Nephron (organoid): ENCODE measurements at regions not wholly inside any gene's neighbourhood (a gene's known extent, or its start where the extent isn't known, plus 50 kb on each side); places are given as distances from the start of the nearest gene placed in this dataset.

Source experiments
- H3K27ac Mint-ChIP-seq, 3 experiments: 2 replicates each; pipeline ENCODE4 v1.8.0; 2020; ENCODE audit warnings: mixed read lengths in 3 of 3, mild to moderate bottlenecking in 2 of 3, moderate library complexity in 1 of 3
- H3K27me3 Mint-ChIP-seq: 2 replicates; pipeline ENCODE4 v1.8.0; 2021; ENCODE audit warnings: low read depth, mild to moderate bottlenecking, moderate library complexity, mixed read lengths
- H3K36me3 Mint-ChIP-seq: 2 replicates; pipeline ENCODE4 v1.8.0; 2020; ENCODE audit warnings: low read depth, mixed read lengths
- H3K4me1 Mint-ChIP-seq: 2 replicates; pipeline ENCODE4 v1.8.0; 2020; ENCODE audit warnings: mixed read lengths
- H3K4me3 Mint-ChIP-seq, 3 experiments: 2 replicates each; pipeline ENCODE4 v1.8.0; 2020; ENCODE audit warnings: mild to moderate bottlenecking in 3 of 3, mixed read lengths in 3 of 3, moderate library complexity in 2 of 3
- H3K9me3 Mint-ChIP-seq: 2 replicates; pipeline ENCODE4 v1.8.0; 2020; ENCODE audit warnings: mixed read lengths
- CTCF ChIP-seq, 3 experiments: fragments of 200-600 bp; sonication (generic); IDR thresholded peaks; one replicate each; pipeline ENCODE4 v1.5.0; 2021; ENCODE audit warnings: antibody characterized with exemption in 3 of 3; ENCODE audit not compliant: unreplicated experiment in 3 of 3

GRCh38 chr21:26691416-26691815, 118.3 kb upstream of the CYYR1 start:
- no peak for TF ChIP-seq CTCF (IDR thresholded peaks at IDR 0.05; ENCODE audit: unreplicated experiment in 3 of 3)
- Mint-ChIP-seq H3K27me3 (no peaks in the 10 kb centered on the region), H3K36me3 (no peaks in the 10 kb centered on the region), H3K9me3 (no peaks in the 10 kb centered on the region), H3K4me3 (no peak overlapping the region), H3K4me1 (no peaks in the 10 kb centered on the region), H3K27ac (no peak overlapping the region)

DNA sequence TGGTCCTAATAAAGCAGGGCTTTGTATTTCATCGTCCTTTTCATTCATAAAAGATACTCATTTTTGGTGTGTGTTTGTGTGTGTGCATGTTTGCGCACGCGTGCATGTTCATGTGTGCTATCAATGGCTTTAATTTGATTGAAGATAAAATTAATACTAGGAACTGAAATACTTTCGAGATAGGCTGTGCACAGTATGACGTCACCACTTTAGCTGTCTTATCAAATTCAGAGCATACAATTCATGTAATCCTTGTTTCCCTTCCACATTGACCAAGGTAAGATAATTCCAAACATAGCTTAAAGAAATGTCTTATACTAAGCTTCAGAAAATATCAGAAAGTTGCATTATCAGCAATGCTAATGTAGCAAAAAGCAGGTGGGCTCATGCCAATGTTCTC, 113.6 kb upstream of the CYYR1 start:
- Mint-ChIP-seq H3K36me3 (no peaks in the 10 kb centered on the region), H3K27me3 (no peaks in the 10 kb centered on the region), H3K4me1 (no peaks in the 10 kb centered on the region), H3K27ac (no peak overlapping the region), H3K9me3 (no peaks in the 10 kb centered on the region), H3K4me3 (no peak overlapping the region)
- TF ChIP-seq CTCF (IDR thresholded peaks at IDR 0.05; ENCODE audit: unreplicated experiment in 3 of 3) = no peak

- H3K4me1 Mint-ChIP-seq = no peaks in the 10 kb centered on the region
- no peak overlapping the region for H3K27ac Mint-ChIP-seq
- no peak overlapping the region for H3K4me3 Mint-ChIP-seq
- no peaks in the 10 kb centered on the region for H3K36me3 Mint-ChIP-seq
- no peaks in the 10 kb centered on the region for H3K27me3 Mint-ChIP-seq
- H3K9me3 Mint-ChIP-seq = no peaks in the 10 kb centered on the region
- no peak for TF ChIP-seq CTCF (IDR thresholded peaks at IDR 0.05; ENCODE audit: unreplicated experiment in 3 of 3)
Observed at GRCh38 chr21:26686278-26686677, 113.2 kb upstream of the CYYR1 start.

GRCh38 chr21:26684889-26685288, 111.8 kb upstream of the CYYR1 start:
- H3K4me3 Mint-ChIP-seq = no peak overlapping the region

GRCh38 chr21:26683996-26684395, 110.9 kb upstream of the CYYR1 start:
- Mint-ChIP-seq H3K4me3 (no peak overlapping the region), H3K9me3 (no peaks in the 10 kb centered on the region), H3K4me1 (no peaks in the 10 kb centered on the region), H3K27me3 (no peaks in the 10 kb centered on the region), H3K27ac (no peak overlapping the region), H3K36me3 (no peaks in the 10 kb centered on the region)
- TF ChIP-seq CTCF (IDR thresholded peaks at IDR 0.05; ENCODE audit: unreplicated experiment in 3 of 3) = no peak

More at GRCh38 chr21:26684889-26685288, 111.8 kb upstream of the CYYR1 start:
- no peaks in the 10 kb centered on the region for H3K27me3 Mint-ChIP-seq
- no peaks in the 10 kb centered on the region for H3K9me3 Mint-ChIP-seq
- no peak for TF ChIP-seq CTCF (IDR thresholded peaks at IDR 0.05; ENCODE audit: unreplicated experiment in 3 of 3)
- no peaks in the 10 kb centered on the region for H3K36me3 Mint-ChIP-seq
- no peak overlapping the region for H3K27ac Mint-ChIP-seq
- H3K4me1 Mint-ChIP-seq = no peaks in the 10 kb centered on the region

GRCh38 chr21:26679284-26679683, 106.2 kb upstream of the CYYR1 start:
- H3K27ac Mint-ChIP-seq = no peak overlapping the region

More at GRCh38 chr21:26679284-26679683, 106.2 kb upstream of the CYYR1 start:
- Mint-ChIP-seq H3K9me3 (no peaks in the 10 kb centered on the region), H3K27me3 (no peaks in the 10 kb centered on the region), H3K36me3 (no peaks in the 10 kb centered on the region), H3K4me3 (no peak overlapping the region), H3K4me1 (no peaks in the 10 kb centered on the region)
- no peak for TF ChIP-seq CTCF (IDR thresholded peaks at IDR 0.05; ENCODE audit: unreplicated experiment in 3 of 3)
